ENCODE measurements at regions not wholly inside any gene's neighbourhood (a gene's known extent, or its start where the extent isn't known, plus 50 kb on each side); places are given as distances from the start of the nearest gene placed in this dataset.

- H3K27me3 ChIP-seq (ENCODE audit: insufficient read depth, low read length): no peaks in the 10 kb centered on the region
- H4K8ac ChIP-seq (ENCODE audit: low read depth, low read length): no peak overlapping the region
- H2BK120ac ChIP-seq (ENCODE audit: insufficient read depth, low read length, poor library complexity): no peak overlapping the region
- H2AK5ac ChIP-seq (ENCODE audit: low read length): no peak overlapping the region
- WGBS (ENCODE audit: extremely low coverage, insufficient coverage, insufficient read length): no CpG with 5 or more reads among the region's 8 CpGs
- no peak overlapping the region for H3K18ac ChIP-seq (ENCODE audit: low read length)
- no peak overlapping the region for H3K9ac ChIP-seq (ENCODE audit: low read length)
- H3K36me3 ChIP-seq (ENCODE audit: control insufficient read depth in 1 of 2, insufficient read depth in 2 of 2, low read length in 2 of 2): no peaks in the 10 kb centered on the region
- no peak overlapping the region for H3K27ac ChIP-seq (ENCODE audit: low read depth, low read length)
- no peak overlapping the region for H4K12ac ChIP-seq (ENCODE audit: low read depth, low read length)
- no peak overlapping the region for H3K4me3 ChIP-seq (ENCODE audit: low read depth, low read length)
- peak; percentile 1 to 27 for DNase-seq
- no peaks in the 10 kb centered on the region for H3K79me2 ChIP-seq (ENCODE audit: control insufficient read depth, insufficient read depth, low read length, poor library complexity)
- no peak overlapping the region for H2BK5ac ChIP-seq (ENCODE audit: low read depth, low read length, poor library complexity)
- no peak overlapping the region for H4K91ac ChIP-seq (ENCODE audit: low read depth, low read length)
- no peaks in the 10 kb centered on the region for H3K79me1 ChIP-seq (ENCODE audit: low read length)
- H3K4me2 ChIP-seq (ENCODE audit: low read length): no peak overlapping the region
- H3K9me3 ChIP-seq (ENCODE audit: insufficient read depth, low read depth, low read length): no peaks in the 10 kb centered on the region
- H3K23ac ChIP-seq (ENCODE audit: low read length): no peak overlapping the region
- no peak overlapping the region for H3K14ac ChIP-seq (ENCODE audit: low read length)
- no peak overlapping the region for H3K4ac ChIP-seq (ENCODE audit: low read depth, low read length)
- no peak overlapping the region for H2BK12ac ChIP-seq (ENCODE audit: low read length)
- no peaks in the 10 kb centered on the region for H3K4me1 ChIP-seq (ENCODE audit: control insufficient read depth in 1 of 2, insufficient read depth in 2 of 2, low read length in 2 of 2)
- H2AFZ ChIP-seq (ENCODE audit: insufficient read depth, low read length, poor library complexity): no peak overlapping the region
Observed at GRCh38 chr21:18493422-18493821, 89.8 kb upstream of the TMPRSS15 start.

GRCh38 chr21:18495523-18495922, 91.9 kb upstream of the TMPRSS15 start:
- Histone ChIP-seq H3K23ac (ENCODE audit: low read length) (no peak overlapping the region), H3K79me2 (ENCODE audit: control insufficient read depth, insufficient read depth, low read length, poor library complexity) (no peaks in the 10 kb centered on the region), H2BK12ac (ENCODE audit: low read length) (no peak overlapping the region), H3K14ac (ENCODE audit: low read length) (no peak overlapping the region), H2AFZ (ENCODE audit: insufficient read depth, low read length, poor library complexity) (no peak overlapping the region), H2BK120ac (ENCODE audit: insufficient read depth, low read length, poor library complexity) (no peak overlapping the region), H3K79me1 (ENCODE audit: low read length) (no peaks in the 10 kb centered on the region), H2AK5ac (ENCODE audit: low read length) (no peak overlapping the region), H3K4ac (ENCODE audit: low read depth, low read length) (no peak overlapping the region), H3K4me2 (ENCODE audit: low read length) (no peak overlapping the region), H3K18ac (ENCODE audit: low read length) (no peak overlapping the region), H3K9me3 (ENCODE audit: insufficient read depth, low read depth, low read length) (no peaks in the 10 kb centered on the region), H3K4me3 (ENCODE audit: low read depth, low read length) (no peak overlapping the region), H2BK5ac (ENCODE audit: low read depth, low read length, poor library complexity) (no peak overlapping the region), H4K91ac (ENCODE audit: low read depth, low read length) (no peak overlapping the region), H3K4me1 (ENCODE audit: control insufficient read depth in 1 of 2, insufficient read depth in 2 of 2, low read length in 2 of 2) (no peaks in the 10 kb centered on the region), H4K12ac (ENCODE audit: low read depth, low read length) (no peak overlapping the region), H4K8ac (ENCODE audit: low read depth, low read length) (no peak overlapping the region), H3K27me3 (ENCODE audit: insufficient read depth, low read length) (no peaks in the 10 kb centered on the region), H3K36me3 (ENCODE audit: control insufficient read depth in 1 of 2, insufficient read depth in 2 of 2, low read length in 2 of 2) (no peaks in the 10 kb centered on the region), H3K27ac (ENCODE audit: low read depth, low read length) (no peak overlapping the region), H3K9ac (ENCODE audit: low read length) (no peak overlapping the region)
- WGBS (ENCODE audit: extremely low coverage, insufficient coverage, insufficient read length): no CpG with 5 or more reads among the region's 1 CpG
- no peak for DNase-seq

- Histone ChIP-seq H2AFZ (ENCODE audit: insufficient read depth, low read length, poor library complexity) (no peak overlapping the region), H3K9ac (ENCODE audit: low read length) (no peak overlapping the region), H3K4me3 (ENCODE audit: low read depth, low read length) (no peak overlapping the region), H3K23ac (ENCODE audit: low read length) (no peak overlapping the region), H2BK12ac (ENCODE audit: low read length) (no peak overlapping the region), H3K9me3 (ENCODE audit: insufficient read depth, low read depth, low read length) (no peaks in the 10 kb centered on the region), H3K14ac (ENCODE audit: low read length) (no peak overlapping the region), H3K27ac (ENCODE audit: low read depth, low read length) (no peak overlapping the region), H3K4me2 (ENCODE audit: low read length) (no peak overlapping the region), H3K36me3 (ENCODE audit: control insufficient read depth in 1 of 2, insufficient read depth in 2 of 2, low read length in 2 of 2) (no peaks in the 10 kb centered on the region), H3K18ac (ENCODE audit: low read length) (no peak overlapping the region), H2AK5ac (ENCODE audit: low read length) (no peak overlapping the region), H3K4me1 (ENCODE audit: control insufficient read depth in 1 of 2, insufficient read depth in 2 of 2, low read length in 2 of 2) (no peaks in the 10 kb centered on the region), H2BK5ac (ENCODE audit: low read depth, low read length, poor library complexity) (no peak overlapping the region), H3K27me3 (ENCODE audit: insufficient read depth, low read length) (no peaks in the 10 kb centered on the region), H3K79me2 (ENCODE audit: control insufficient read depth, insufficient read depth, low read length, poor library complexity) (no peaks in the 10 kb centered on the region), H4K12ac (ENCODE audit: low read depth, low read length) (no peak overlapping the region), H4K91ac (ENCODE audit: low read depth, low read length) (no peak overlapping the region), H4K8ac (ENCODE audit: low read depth, low read length) (no peak overlapping the region), H3K79me1 (ENCODE audit: low read length) (no peaks in the 10 kb centered on the region), H3K4ac (ENCODE audit: low read depth, low read length) (no peak overlapping the region), H2BK120ac (ENCODE audit: insufficient read depth, low read length, poor library complexity) (no peak overlapping the region)
- WGBS (ENCODE audit: extremely low coverage, insufficient coverage, insufficient read length): no CpG with 5 or more reads among the region's 1 CpG
- DNase-seq: no peak
Observed at GRCh38 chr21:18498431-18498830, 94.8 kb upstream of the TMPRSS15 start.

GRCh38 chr21:18499761-18500376, 96.3 kb upstream of the TMPRSS15 start:
- no peak overlapping the region for H2BK5ac ChIP-seq (ENCODE audit: low read depth, low read length, poor library complexity)
- no peak overlapping the region for H2BK12ac ChIP-seq (ENCODE audit: low read length)
- no peak overlapping the region for H3K4ac ChIP-seq (ENCODE audit: low read depth, low read length)
- H3K4me3 ChIP-seq (ENCODE audit: low read depth, low read length): no peak overlapping the region
- DNase-seq: peak; percentile 21 to 64
- no peak overlapping the region for H2BK120ac ChIP-seq (ENCODE audit: insufficient read depth, low read length, poor library complexity)
- no peaks in the 10 kb centered on the region for H3K27me3 ChIP-seq (ENCODE audit: insufficient read depth, low read length)
- H3K4me1 ChIP-seq (ENCODE audit: control insufficient read depth in 1 of 2, insufficient read depth in 2 of 2, low read length in 2 of 2): no peaks in the 10 kb centered on the region
- H3K4me2 ChIP-seq (ENCODE audit: low read length): no peak overlapping the region
- no peaks in the 10 kb centered on the region for H3K9me3 ChIP-seq (ENCODE audit: insufficient read depth, low read depth, low read length)
- no CpG with 5 or more reads among the region's 4 CpGs for WGBS (ENCODE audit: extremely low coverage, insufficient coverage, insufficient read length)
- no peaks in the 10 kb centered on the region for H3K36me3 ChIP-seq (ENCODE audit: control insufficient read depth in 1 of 2, insufficient read depth in 2 of 2, low read length in 2 of 2)
- H3K79me1 ChIP-seq (ENCODE audit: low read length): no peaks in the 10 kb centered on the region
- no peak overlapping the region for H3K9ac ChIP-seq (ENCODE audit: low read length)
- no peak overlapping the region for H3K14ac ChIP-seq (ENCODE audit: low read length)
- H3K79me2 ChIP-seq (ENCODE audit: control insufficient read depth, insufficient read depth, low read length, poor library complexity): no peaks in the 10 kb centered on the region
- H3K23ac ChIP-seq (ENCODE audit: low read length): no peak overlapping the region
- H2AK5ac ChIP-seq (ENCODE audit: low read length): no peak overlapping the region
- no peak overlapping the region for H4K8ac ChIP-seq (ENCODE audit: low read depth, low read length)
- H3K18ac ChIP-seq (ENCODE audit: low read length): no peak overlapping the region
- no peak overlapping the region for H3K27ac ChIP-seq (ENCODE audit: low read depth, low read length)
- H4K91ac ChIP-seq (ENCODE audit: low read depth, low read length): no peak overlapping the region
- H4K12ac ChIP-seq (ENCODE audit: low read depth, low read length): no peak overlapping the region
- no peak overlapping the region for H2AFZ ChIP-seq (ENCODE audit: insufficient read depth, low read length, poor library complexity)
